Upper lobe of left lung (tissue), 4 donors: ENCODE measurements at regions not wholly inside any gene's neighbourhood (a gene's known extent, or its start where the extent isn't known, plus 50 kb on each side); places are given as distances from the start of the nearest gene placed in this dataset.

ENCODE experiments used
- CTCF ChIP-seq, 6 experiments: fragments of 450-650 bp in 4 of 6; fragments of 200-600 bp in 2 of 6; sonication (generic) in 2 of 6; IDR thresholded peaks; one replicate each; pipeline ENCODE4 v1.5.1; 2016 to 2019; ENCODE audit warnings: antibody characterized with exemption in 6 of 6
- POLR2A ChIP-seq, 4 donors: fragments of 450-650 bp; IDR thresholded peaks; one replicate each; pipeline ENCODE4 v1.5.1; 2016 to 2017; ENCODE audit warnings: antibody characterized with exemption in 4 of 4, mild to moderate bottlenecking in 2 of 4

- TF ChIP-seq CTCF (IDR thresholded peaks at IDR 0.05) (no peak), POLR2A (IDR thresholded peaks at IDR 0.05) (no peak)
These were observed 176.5 kb upstream of the TLE4 start for GRCh38 chr9:79395228-79395627.
